HG03159 (cell line): ENCODE measurements at regions not wholly inside any gene's neighbourhood (a gene's known extent, or its start where the extent isn't known, plus 50 kb on each side); places are given as distances from the start of the nearest gene placed in this dataset.

Source experiments
- ATAC-seq: cut with Tn5 transposase; IDR thresholded peaks from one replicate; pipeline ENCODE4 v1.9.1; 2021; ENCODE audit warnings: mild to moderate bottlenecking, moderate library complexity; ENCODE audit not compliant: unreplicated experiment

GRCh38 chr2:118300832-118301231 is 212.6 kb downstream of the INSIG2 start:
- ATAC-seq: no peak

GRCh38 chr2:118296663-118297062 is 208.4 kb downstream of the INSIG2 start:
- ATAC-seq: no peak

GRCh38 chr2:118295592-118296390 is 207.5 kb downstream of the INSIG2 start:
- no peak for ATAC-seq

- ATAC-seq: no peak
Measured at GRCh38 chr2:118294063-118294462, 205.8 kb downstream of the INSIG2 start.

GRCh38 chr2:118292991-118293390 is 204.7 kb downstream of the INSIG2 start:
- no peak for ATAC-seq

GRCh38 chr2:118291251-118291880 is 203.1 kb downstream of the INSIG2 start:
- ATAC-seq: no peak

GRCh38 chr2:118290411-118291250 is 202.4 kb downstream of the INSIG2 start:
- ATAC-seq: no peak

GRCh38 chr2:118279005-118279404 is 190.7 kb downstream of the INSIG2 start:
- ATAC-seq: no peak

GRCh38 chr2:118278046-118278445 is 189.8 kb downstream of the INSIG2 start:
- ATAC-seq: no peak

- ATAC-seq: no peak
Measured at GRCh38 chr2:118274841-118275510, 186.7 kb downstream of the INSIG2 start.

- ATAC-seq: no peak
Measured at GRCh38 chr2:118272391-118272790, 184.1 kb downstream of the INSIG2 start.

GRCh38 chr2:118269408-118270051 is 181.3 kb downstream of the INSIG2 start:
- peak; percentile 62 for ATAC-seq

- ATAC-seq: no peak
Measured at GRCh38 chr2:118268268-118268667, 180.0 kb downstream of the INSIG2 start.

- no peak for ATAC-seq
Measured at GRCh38 chr2:118265873-118266455, 177.7 kb downstream of the INSIG2 start.

- no peak for ATAC-seq
Measured at GRCh38 chr2:118264232-118264990, 176.1 kb downstream of the INSIG2 start.

- no peak for ATAC-seq
Measured at GRCh38 chr2:118257696-118258095, 169.4 kb downstream of the INSIG2 start.

GRCh38 chr2:118255771-118256372 is 167.6 kb downstream of the INSIG2 start:
- ATAC-seq: no peak

GRCh38 chr2:118255301-118255700 is 167.0 kb downstream of the INSIG2 start:
- no peak for ATAC-seq

- ATAC-seq: no peak
Measured at GRCh38 chr2:118254116-118254515, 165.8 kb downstream of the INSIG2 start.
